ENCODE measurements at regions not wholly inside any gene's neighbourhood (a gene's known extent, or its start where the extent isn't known, plus 50 kb on each side); places are given as distances from the start of the nearest gene placed in this dataset.

DNA sequence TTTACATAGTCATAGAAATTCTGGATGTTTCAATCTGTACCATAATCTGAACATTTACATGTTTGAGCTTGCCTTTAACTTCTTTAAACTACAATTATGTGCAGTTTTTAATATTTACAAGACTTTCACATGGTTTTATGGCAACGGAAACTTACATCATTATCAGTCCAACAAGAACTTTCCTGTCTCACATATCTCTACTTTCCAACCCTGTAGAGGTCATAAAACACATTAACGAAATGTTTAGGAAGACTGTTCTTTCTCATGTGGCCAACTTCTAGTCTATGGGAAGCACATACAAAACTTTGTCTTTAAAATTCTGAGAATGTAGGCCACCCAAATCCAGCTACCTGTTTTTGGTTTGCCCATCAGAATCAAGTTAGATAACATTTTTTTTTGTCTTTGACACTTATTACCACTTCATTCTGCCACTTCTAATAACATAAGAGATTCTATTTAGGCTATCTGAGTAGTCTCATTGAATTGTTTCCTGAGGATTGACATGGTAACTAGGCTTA, 693.2 kb downstream of the KCNJ3 start:
- TF ChIP-seq SUZ12 (IDR thresholded peaks at IDR 0.05) = no peak
- TF ChIP-seq HDGF (IDR thresholded peaks at IDR 0.05; ENCODE audit: borderline replicate concordance) = no peak
- no peak for TF ChIP-seq FOXK2 (IDR thresholded peaks at IDR 0.05)
- TF ChIP-seq SP1 (IDR thresholded peaks at IDR 0.05) = no peak
- TF ChIP-seq FOXM1 (IDR thresholded peaks at IDR 0.05; ENCODE audit: borderline replicate concordance) = no peak
- TF ChIP-seq NFRKB (IDR thresholded peaks at IDR 0.05) = no peak
- no peak for TF ChIP-seq ELF4 (IDR thresholded peaks at IDR 0.05)
- TF ChIP-seq FOXA1 (IDR thresholded peaks at IDR 0.05) = no peak
- no peak for TF ChIP-seq ARNT (IDR thresholded peaks at IDR 0.05)
